Trophoblast cell (in vitro differentiated cells and primary cell): ENCODE measurements at regions not wholly inside any gene's neighbourhood (a gene's known extent, or its start where the extent isn't known, plus 50 kb on each side); places are given as distances from the start of the nearest gene placed in this dataset.

Source experiments
- DNase-seq, 2 donors: peaks; one replicate each; pipeline ENCODE4 v3.0.0-alpha.2; 2016
- H2AFZ ChIP-seq: 2 replicates; pipeline ENCODE4 v1.6.1; 2013; ENCODE audit warnings: low read length, moderate library complexity, mild to moderate bottlenecking; ENCODE audit not compliant: insufficient read depth, poor library complexity
- H2AK5ac ChIP-seq: 2 replicates; pipeline ENCODE4 v1.6.1; 2013; ENCODE audit warnings: mild to moderate bottlenecking, low read length
- H2BK120ac ChIP-seq: 2 replicates; pipeline ENCODE4 v1.6.1; 2013; ENCODE audit warnings: low read length, mild to moderate bottlenecking, moderate library complexity; ENCODE audit not compliant: insufficient read depth, poor library complexity
- H2BK12ac ChIP-seq: 2 replicates; pipeline ENCODE4 v1.6.1; 2013; ENCODE audit warnings: mild to moderate bottlenecking, low read length, moderate library complexity
- H2BK5ac ChIP-seq: 2 replicates; pipeline ENCODE4 v1.6.1; 2013; ENCODE audit warnings: low read length, low read depth, moderate library complexity, mild to moderate bottlenecking; ENCODE audit not compliant: poor library complexity
- H3K14ac ChIP-seq: 2 replicates; pipeline ENCODE4 v1.6.1; 2013; ENCODE audit warnings: mild to moderate bottlenecking, low read length
- H3K18ac ChIP-seq: 2 replicates; pipeline ENCODE4 v1.6.1; 2013; ENCODE audit warnings: mild to moderate bottlenecking, low read length
- H3K23ac ChIP-seq: 2 replicates; pipeline ENCODE4 v1.6.1; 2013; ENCODE audit warnings: low read length
- H3K27ac ChIP-seq: 2 replicates; pipeline ENCODE4 v1.5.1; 2013; ENCODE audit warnings: low read depth, mild to moderate bottlenecking, inconsistent platforms, low read length, moderate library complexity
- H3K27me3 ChIP-seq: 2 replicates; pipeline ENCODE4 v1.6.1; 2013; ENCODE audit warnings: inconsistent platforms, mild to moderate bottlenecking, low read length, moderate library complexity; ENCODE audit not compliant: insufficient read depth
- H3K36me3 ChIP-seq, 2 experiments: 1 replicate in 1 of 2; 2 replicates in 1 of 2; pipeline ENCODE4 v1.6.1; 2013; ENCODE audit warnings: low read length in 2 of 2, mild to moderate bottlenecking in 2 of 2, moderate library complexity in 1 of 2; ENCODE audit not compliant: insufficient read depth in 2 of 2, control insufficient read depth in 1 of 2
- H3K4ac ChIP-seq: 2 replicates; pipeline ENCODE4 v1.6.1; 2013; ENCODE audit warnings: low read depth, mild to moderate bottlenecking, low read length, moderate library complexity
- H3K4me1 ChIP-seq, 2 experiments: 1 replicate in 1 of 2; 2 replicates in 1 of 2; pipeline ENCODE4 v1.6.1; 2013; ENCODE audit warnings: low read length in 2 of 2, mild to moderate bottlenecking in 2 of 2, moderate library complexity in 1 of 2; ENCODE audit not compliant: insufficient read depth in 2 of 2, control insufficient read depth in 1 of 2
- H3K4me2 ChIP-seq: 2 replicates; pipeline ENCODE4 v1.6.1; 2013; ENCODE audit warnings: inconsistent platforms, mild to moderate bottlenecking, low read length, moderate library complexity
- H3K4me3 ChIP-seq: 2 replicates; pipeline ENCODE4 v1.5.1; 2013; ENCODE audit warnings: mild to moderate bottlenecking, low read depth, low read length, inconsistent platforms
- H3K79me1 ChIP-seq: one replicate; pipeline ENCODE4 v1.6.1; 2013; ENCODE audit warnings: low read length
- H3K79me2 ChIP-seq: 2 replicates; pipeline ENCODE4 v1.6.1; 2013; ENCODE audit warnings: low read length, mild to moderate bottlenecking; ENCODE audit not compliant: control insufficient read depth, insufficient read depth, poor library complexity
- H3K9ac ChIP-seq: 2 replicates; pipeline ENCODE4 v1.6.1; 2013; ENCODE audit warnings: mild to moderate bottlenecking, low read length
- H3K9me3 ChIP-seq: 2 replicates; pipeline ENCODE4 v1.6.1; 2013; ENCODE audit warnings: low read depth, mild to moderate bottlenecking, control low read depth, inconsistent platforms, low read length; ENCODE audit not compliant: insufficient read depth
- H4K12ac ChIP-seq: 2 replicates; pipeline ENCODE4 v1.6.1; 2013; ENCODE audit warnings: low read depth, mild to moderate bottlenecking, low read length, moderate library complexity
- H4K8ac ChIP-seq: 2 replicates; pipeline ENCODE4 v1.6.1; 2013; ENCODE audit warnings: low read depth, mild to moderate bottlenecking, low read length, moderate library complexity
- H4K91ac ChIP-seq: one replicate; pipeline ENCODE4 v1.6.1; 2013; ENCODE audit warnings: low read depth, mild to moderate bottlenecking, low read length, moderate library complexity
- WGBS: extraction: QIAGEN DNeasy Blood & Tissue Kit; methylation state at CpG from one replicate; pipeline ENCODE4 v1.1.7; 2013; ENCODE audit warnings: missing lambda C conversion rate; ENCODE audit not compliant: insufficient read length, insufficient coverage; ENCODE audit errors: extremely low coverage; 5-methylcytosine and 5-hydroxymethylcytosine counted together

DNA sequence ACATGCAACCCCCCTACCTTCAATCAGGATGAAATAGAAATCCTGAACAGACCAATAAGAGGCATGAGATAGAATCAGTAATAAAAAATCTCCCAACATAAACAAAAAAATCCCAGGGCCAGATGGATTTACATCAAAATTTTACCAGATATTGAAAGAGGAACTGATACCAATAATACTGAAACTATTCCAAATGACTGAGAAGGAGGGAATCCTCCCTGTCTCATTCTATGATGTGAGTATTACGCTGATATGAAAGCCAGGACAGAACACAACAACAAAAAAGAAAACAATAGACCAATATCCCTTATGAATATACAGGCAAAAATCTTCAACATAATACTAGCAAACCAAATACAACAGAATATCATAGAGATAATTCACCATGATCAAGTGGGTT is 109.0 kb upstream of the SMC2 start:
- H2AK5ac ChIP-seq: no peak overlapping the region
- no peak overlapping the region for H2BK12ac ChIP-seq
- no peak overlapping the region for H4K12ac ChIP-seq
- DNase-seq: no peak
- WGBS: no CpG with 5 or more reads among the region's 1 CpG
- H3K18ac ChIP-seq: no peak overlapping the region
- no peak overlapping the region for H3K14ac ChIP-seq
- no peaks in the 10 kb centered on the region for H3K9me3 ChIP-seq
- no peak overlapping the region for H2AFZ ChIP-seq
- no peak overlapping the region for H3K9ac ChIP-seq
- H3K27me3 ChIP-seq: no peaks in the 10 kb centered on the region
- no peak overlapping the region for H3K23ac ChIP-seq
- no peak overlapping the region for H4K8ac ChIP-seq
- H4K91ac ChIP-seq: no peak overlapping the region
- H3K4me2 ChIP-seq: no peak overlapping the region
- H3K27ac ChIP-seq: no peak overlapping the region
- H3K4ac ChIP-seq: no peak overlapping the region
- H3K4me1 ChIP-seq: no peaks in the 10 kb centered on the region
- no peaks in the 10 kb centered on the region for H3K79me2 ChIP-seq
- no peak overlapping the region for H2BK5ac ChIP-seq
- H3K79me1 ChIP-seq: no peaks in the 10 kb centered on the region
- H2BK120ac ChIP-seq: no peak overlapping the region
- H3K36me3 ChIP-seq: no peaks in the 10 kb centered on the region
- no peak overlapping the region for H3K4me3 ChIP-seq

DNA sequence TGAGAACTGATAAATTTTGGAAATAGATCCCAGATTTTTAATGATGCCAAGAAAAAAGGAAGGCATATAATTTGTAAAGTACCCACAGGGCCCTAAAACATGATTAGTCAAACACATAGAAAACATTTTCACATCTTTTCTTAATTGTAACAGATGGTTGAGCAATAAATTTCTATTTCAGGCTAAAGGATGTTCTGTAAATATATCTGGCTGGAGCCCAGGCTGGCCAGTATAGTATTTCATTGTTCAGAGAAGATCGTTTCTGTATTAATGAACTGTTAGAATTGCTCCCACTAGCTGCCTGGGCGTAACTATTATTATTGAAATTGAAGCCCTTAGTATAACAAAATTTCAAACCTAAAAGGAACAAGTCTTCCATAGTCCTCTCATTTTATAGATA is 105.3 kb upstream of the SMC2 start:
- Histone ChIP-seq H3K14ac (no peak overlapping the region), H3K79me1 (no peaks in the 10 kb centered on the region), H3K4ac (no peak overlapping the region), H3K4me2 (no peak overlapping the region), H2BK120ac (no peak overlapping the region), H3K79me2 (no peaks in the 10 kb centered on the region), H3K9ac (no peak overlapping the region), H3K4me3 (no peak overlapping the region), H3K36me3 (no peaks in the 10 kb centered on the region), H3K27me3 (no peaks in the 10 kb centered on the region), H2AK5ac (no peak overlapping the region), H3K9me3 (no peaks in the 10 kb centered on the region), H3K27ac (no peak overlapping the region), H2BK12ac (no peak overlapping the region), H3K4me1 (no peaks in the 10 kb centered on the region), H4K12ac (no peak overlapping the region), H4K8ac (no peak overlapping the region), H3K23ac (no peak overlapping the region), H3K18ac (no peak overlapping the region), H4K91ac (no peak overlapping the region), H2BK5ac (no peak overlapping the region), H2AFZ (no peak overlapping the region)
- no CpG with 5 or more reads among the region's 2 CpGs for WGBS
- DNase-seq: no peak

- Histone ChIP-seq H3K36me3 (no peaks in the 10 kb centered on the region), H2AK5ac (no peak overlapping the region), H3K27me3 (no peaks in the 10 kb centered on the region), H4K91ac (no peak overlapping the region), H4K12ac (no peak overlapping the region), H3K4ac (no peak overlapping the region), H4K8ac (no peak overlapping the region), H3K18ac (no peak overlapping the region), H2BK120ac (no peak overlapping the region), H3K4me2 (no peak overlapping the region), H3K4me1 (no peaks in the 10 kb centered on the region), H2AFZ (no peak overlapping the region), H3K79me1 (no peaks in the 10 kb centered on the region), H3K27ac (no peak overlapping the region), H3K9me3 (no peaks in the 10 kb centered on the region), H3K79me2 (no peaks in the 10 kb centered on the region), H3K4me3 (no peak overlapping the region), H2BK12ac (no peak overlapping the region), H2BK5ac (no peak overlapping the region), H3K9ac (no peak overlapping the region), H3K23ac (no peak overlapping the region), H3K14ac (no peak overlapping the region)
- WGBS: no CpG with 5 or more reads among the region's 2 CpGs
- no peak for DNase-seq
Observed at GRCh38 chr9:103990311-103990710, 103.8 kb upstream of the SMC2 start.

GRCh38 chr9:103991001-103991400 is 103.1 kb upstream of the SMC2 start:
- Histone ChIP-seq H3K18ac (no peak overlapping the region), H3K4me3 (no peak overlapping the region), H4K8ac (no peak overlapping the region), H3K27me3 (no peaks in the 10 kb centered on the region), H2AFZ (no peak overlapping the region), H3K23ac (no peak overlapping the region), H3K4ac (no peak overlapping the region), H3K27ac (no peak overlapping the region), H4K12ac (no peak overlapping the region), H3K4me1 (no peaks in the 10 kb centered on the region), H3K36me3 (no peaks in the 10 kb centered on the region), H2BK5ac (no peak overlapping the region), H3K9me3 (no peaks in the 10 kb centered on the region), H4K91ac (no peak overlapping the region), H3K9ac (no peak overlapping the region), H2AK5ac (no peak overlapping the region), H3K14ac (no peak overlapping the region), H3K79me1 (no peaks in the 10 kb centered on the region), H3K79me2 (no peaks in the 10 kb centered on the region), H3K4me2 (no peak overlapping the region), H2BK12ac (no peak overlapping the region), H2BK120ac (no peak overlapping the region)
- no peak for DNase-seq
- no CpG with 5 or more reads among the region's 2 CpGs for WGBS
